Testis (tissue), 2 donors: ENCODE measurements at regions not wholly inside any gene's neighbourhood (a gene's known extent, or its start where the extent isn't known, plus 50 kb on each side); places are given as distances from the start of the nearest gene placed in this dataset.

ENCODE experiments used
- POLR2A ChIP-seq: fragments of 450-650 bp; IDR thresholded peaks from one replicate; pipeline ENCODE4 v1.6.1; 2017; ENCODE audit warnings: antibody characterized with exemption, mild to moderate bottlenecking, moderate library complexity
- TF ChIP-seq, protein P1 (sequence below), 3 experiments: fragments of 450-650 bp in 2 of 3; fragments of 200-600 bp in 1 of 3; sonication (generic) in 1 of 3; IDR thresholded peaks; one replicate each; pipeline ENCODE4 v1.5.1; 2016 to 2019; ENCODE audit warnings: antibody characterized with exemption in 3 of 3, mild to moderate bottlenecking in 2 of 3, moderate library complexity in 1 of 3

DNA sequence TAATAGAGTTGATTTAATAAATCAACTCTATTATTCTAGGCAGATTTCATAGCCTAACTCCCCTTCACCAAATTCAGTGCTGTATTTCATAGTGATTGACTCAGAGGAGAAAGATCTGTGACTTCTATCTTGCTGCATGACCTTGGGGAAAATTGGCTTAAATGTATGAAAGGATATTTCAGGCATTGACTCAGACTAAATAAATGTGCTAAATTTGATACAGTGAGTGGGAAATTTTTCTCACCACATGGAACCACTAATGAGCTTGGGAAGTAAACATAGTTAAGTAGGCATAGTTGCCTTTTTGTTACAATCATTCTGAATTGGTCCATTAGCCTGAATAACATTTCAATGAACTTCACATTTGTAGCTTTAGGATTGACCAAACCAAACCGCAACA lies 89.0 kb upstream of the PRPS1L1 start:
- TF ChIP-seq, protein P1, sequence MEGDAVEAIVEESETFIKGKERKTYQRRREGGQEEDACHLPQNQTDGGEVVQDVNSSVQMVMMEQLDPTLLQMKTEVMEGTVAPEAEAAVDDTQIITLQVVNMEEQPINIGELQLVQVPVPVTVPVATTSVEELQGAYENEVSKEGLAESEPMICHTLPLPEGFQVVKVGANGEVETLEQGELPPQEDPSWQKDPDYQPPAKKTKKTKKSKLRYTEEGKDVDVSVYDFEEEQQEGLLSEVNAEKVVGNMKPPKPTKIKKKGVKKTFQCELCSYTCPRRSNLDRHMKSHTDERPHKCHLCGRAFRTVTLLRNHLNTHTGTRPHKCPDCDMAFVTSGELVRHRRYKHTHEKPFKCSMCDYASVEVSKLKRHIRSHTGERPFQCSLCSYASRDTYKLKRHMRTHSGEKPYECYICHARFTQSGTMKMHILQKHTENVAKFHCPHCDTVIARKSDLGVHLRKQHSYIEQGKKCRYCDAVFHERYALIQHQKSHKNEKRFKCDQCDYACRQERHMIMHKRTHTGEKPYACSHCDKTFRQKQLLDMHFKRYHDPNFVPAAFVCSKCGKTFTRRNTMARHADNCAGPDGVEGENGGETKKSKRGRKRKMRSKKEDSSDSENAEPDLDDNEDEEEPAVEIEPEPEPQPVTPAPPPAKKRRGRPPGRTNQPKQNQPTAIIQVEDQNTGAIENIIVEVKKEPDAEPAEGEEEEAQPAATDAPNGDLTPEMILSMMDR (IDR thresholded peaks at IDR 0.05): no peak
- TF ChIP-seq POLR2A: no peak
